IPS-NIHi7 (cell line): ENCODE measurements at regions not wholly inside any gene's neighbourhood (a gene's known extent, or its start where the extent isn't known, plus 50 kb on each side); places are given as distances from the start of the nearest gene placed in this dataset.
"Not testable (repeated sequence)": the region's sequence is repeated elsewhere in the genome, so short reads cannot be mapped to it uniquely, and the experiment has no call there.

Source experiments
- DNase-seq: peaks from one replicate; pipeline ENCODE4 v3.0.0; 2012; ENCODE audit warnings: mixed read lengths; ENCODE audit errors: extremely low spot score

DNA sequence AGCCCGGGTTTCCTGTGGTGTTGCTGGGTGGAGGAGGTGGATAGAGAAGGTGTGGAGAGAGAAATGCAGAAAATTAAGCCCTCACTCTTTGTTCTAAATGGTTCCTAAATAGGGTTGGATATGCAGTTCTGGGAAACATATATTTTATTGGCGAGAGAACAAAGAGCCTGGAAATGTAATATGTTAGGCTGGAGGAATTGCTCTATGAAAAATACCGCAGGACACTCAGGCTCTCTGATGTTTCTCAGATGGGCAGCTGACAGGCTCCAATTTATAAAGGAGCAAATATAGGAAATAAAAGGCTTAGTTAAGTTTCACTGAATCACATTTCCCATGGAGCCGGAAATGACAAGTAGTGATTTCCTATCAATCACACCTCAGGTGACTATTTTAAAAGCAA lies 428.0 kb downstream of the TMEM135 start:
- no peak for DNase-seq

DNA sequence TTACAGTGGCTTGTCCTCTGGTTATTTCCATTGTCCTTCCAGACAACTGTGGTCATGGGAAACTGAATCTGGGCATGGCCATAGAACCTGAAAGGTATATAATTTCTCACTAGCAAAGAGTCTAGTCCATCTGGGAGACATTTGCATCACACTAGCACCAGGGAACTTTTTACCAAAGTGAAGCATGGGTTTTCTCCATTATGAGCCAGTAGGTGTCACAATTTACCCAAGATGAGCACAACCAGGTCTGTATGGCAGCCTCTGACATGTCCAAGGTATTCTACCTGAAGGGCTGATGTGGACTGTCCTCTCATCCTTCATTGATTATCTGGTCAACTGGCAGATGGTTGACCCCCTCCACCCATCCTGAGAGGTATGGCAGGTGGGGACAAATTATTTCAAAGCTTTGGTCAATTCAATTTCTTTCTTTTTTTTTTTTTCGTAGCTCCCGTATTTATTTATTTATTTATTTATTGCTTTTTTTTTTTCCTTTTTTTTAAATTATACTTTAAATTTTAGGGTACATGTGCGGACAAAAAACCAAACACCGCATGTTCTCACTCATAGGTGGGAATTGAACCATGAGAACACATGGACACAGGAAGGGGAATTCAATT lies 425.9 kb downstream of the TMEM135 start:
- DNase-seq, result peak; percentile 84

- DNase-seq, result no peak
Observed at GRCh38 chr11:87462171-87462570, 424.4 kb downstream of the TMEM135 start.

- no peak for DNase-seq
Observed at GRCh38 chr11:87460842-87461637, 423.3 kb downstream of the TMEM135 start.

GRCh38 chr11:87460279-87460678 lies 422.5 kb downstream of the TMEM135 start:
- DNase-seq, result no peak

- no peak for DNase-seq
Observed at GRCh38 chr11:87459351-87459750, 421.6 kb downstream of the TMEM135 start.

DNA sequence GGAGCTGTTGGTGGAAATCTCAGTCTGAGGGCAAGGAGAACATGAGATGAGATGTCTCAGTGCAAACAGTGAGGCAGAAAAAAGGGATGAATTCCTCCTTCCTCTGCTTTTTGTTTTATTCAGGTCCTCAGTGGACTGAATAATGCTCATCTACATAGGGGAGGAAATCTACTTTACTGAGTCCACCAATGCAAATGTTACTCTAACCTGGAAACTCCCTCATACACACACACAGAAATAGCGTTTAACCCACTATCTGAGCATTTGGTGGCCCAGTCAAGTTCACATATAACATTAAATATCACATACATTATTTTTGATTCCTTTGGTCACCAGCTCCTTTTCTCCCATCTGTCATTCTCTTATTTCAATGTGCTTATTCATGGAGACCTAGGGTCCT lies 418.8 kb downstream of the TMEM135 start:
- no peak for DNase-seq

- no peak for DNase-seq
Observed at GRCh38 chr11:87455180-87455579, 417.4 kb downstream of the TMEM135 start.

- DNase-seq, result no peak
Observed at GRCh38 chr11:87454241-87454640, 416.5 kb downstream of the TMEM135 start.

DNA sequence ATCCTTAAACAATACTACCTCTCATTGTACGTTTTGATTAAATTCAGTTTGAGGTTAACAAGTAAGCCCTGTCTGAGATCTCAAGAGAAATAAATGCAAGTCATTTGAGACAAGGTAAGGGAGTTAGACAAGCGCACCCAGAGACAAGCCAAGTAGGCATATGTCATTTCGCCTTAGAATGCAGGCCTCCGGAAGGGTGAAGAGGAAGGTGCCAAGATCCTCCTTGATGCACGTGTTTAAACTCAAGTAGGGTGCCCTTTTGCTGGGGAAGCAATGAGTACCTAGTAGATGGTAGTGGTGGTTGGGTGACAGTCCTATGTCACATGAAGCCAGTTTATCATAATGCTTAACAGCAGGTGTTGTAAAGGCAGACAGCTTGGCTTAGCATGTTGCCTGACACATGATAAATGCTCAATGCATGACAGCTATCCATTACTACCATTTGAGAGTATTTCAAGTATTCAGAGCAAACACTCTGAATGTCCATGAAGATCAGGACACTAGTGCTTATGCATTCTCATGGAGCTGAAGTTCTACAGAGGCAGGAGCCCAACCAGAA lies 415.9 kb downstream of the TMEM135 start:
- DNase-seq, result no peak

- DNase-seq, result not testable (repeated sequence)
Observed at GRCh38 chr11:87452025-87452424, 414.3 kb downstream of the TMEM135 start.

DNA sequence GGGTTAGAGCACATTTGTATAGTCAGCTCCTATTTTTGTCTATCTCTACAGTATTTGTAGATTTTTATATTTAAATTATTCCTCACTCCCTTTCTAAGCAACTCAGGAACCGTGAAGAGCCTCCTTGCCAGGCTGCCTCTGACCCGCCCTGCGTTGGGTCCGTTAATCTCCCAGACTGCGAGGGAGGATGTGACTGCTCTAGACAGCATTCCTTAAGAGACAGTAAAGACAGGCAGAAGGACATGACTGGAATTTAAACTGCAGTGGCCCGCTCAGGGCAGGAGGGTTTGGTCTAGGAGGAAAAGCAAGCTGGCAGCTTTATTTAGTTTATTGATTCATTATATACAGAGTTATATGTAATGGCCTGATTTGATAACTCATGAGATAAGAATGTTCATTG lies 413.7 kb downstream of the TMEM135 start:
- no peak for DNase-seq

GRCh38 chr11:87447606-87448005 lies 409.9 kb downstream of the TMEM135 start:
- DNase-seq, result no peak

DNA sequence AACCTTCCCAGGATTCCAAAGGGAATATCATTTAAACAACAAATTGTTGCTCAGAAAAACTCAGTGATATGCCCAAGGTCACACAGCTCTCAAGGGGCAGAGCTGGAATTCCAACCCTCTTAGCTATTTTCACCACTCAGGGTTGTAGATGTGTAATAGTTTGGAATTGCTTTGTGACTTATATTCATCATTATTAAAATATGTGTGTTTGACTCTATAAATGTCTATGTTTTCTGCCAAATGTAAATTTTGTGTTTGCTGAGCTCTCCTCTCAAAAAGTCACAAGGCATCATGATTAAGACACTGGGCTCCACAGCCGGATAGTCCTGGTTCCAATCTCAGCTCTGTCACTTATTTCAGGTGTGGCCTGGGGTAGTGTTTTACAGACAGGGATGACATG lies 407.3 kb downstream of the TMEM135 start:
- DNase-seq, result no peak

DNA sequence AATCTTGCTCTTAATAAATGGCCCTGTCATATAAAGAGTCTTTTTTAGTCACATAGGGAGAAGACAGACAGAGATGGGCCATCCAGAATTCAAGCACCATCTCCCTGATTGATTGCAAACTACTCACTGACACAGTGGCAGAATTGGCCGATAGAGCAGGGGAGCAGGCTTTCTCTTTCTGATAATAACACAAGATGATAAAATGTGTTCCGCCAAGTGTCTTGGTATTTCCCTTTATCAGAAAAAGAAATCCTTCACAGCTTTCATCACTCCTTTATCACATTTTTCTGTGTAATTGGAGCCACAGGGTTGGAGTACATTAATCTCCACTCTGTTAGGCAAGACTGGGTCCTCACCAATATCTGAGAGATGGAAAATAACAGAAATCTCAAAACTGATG lies 406.0 kb downstream of the TMEM135 start:
- no peak for DNase-seq

DNA sequence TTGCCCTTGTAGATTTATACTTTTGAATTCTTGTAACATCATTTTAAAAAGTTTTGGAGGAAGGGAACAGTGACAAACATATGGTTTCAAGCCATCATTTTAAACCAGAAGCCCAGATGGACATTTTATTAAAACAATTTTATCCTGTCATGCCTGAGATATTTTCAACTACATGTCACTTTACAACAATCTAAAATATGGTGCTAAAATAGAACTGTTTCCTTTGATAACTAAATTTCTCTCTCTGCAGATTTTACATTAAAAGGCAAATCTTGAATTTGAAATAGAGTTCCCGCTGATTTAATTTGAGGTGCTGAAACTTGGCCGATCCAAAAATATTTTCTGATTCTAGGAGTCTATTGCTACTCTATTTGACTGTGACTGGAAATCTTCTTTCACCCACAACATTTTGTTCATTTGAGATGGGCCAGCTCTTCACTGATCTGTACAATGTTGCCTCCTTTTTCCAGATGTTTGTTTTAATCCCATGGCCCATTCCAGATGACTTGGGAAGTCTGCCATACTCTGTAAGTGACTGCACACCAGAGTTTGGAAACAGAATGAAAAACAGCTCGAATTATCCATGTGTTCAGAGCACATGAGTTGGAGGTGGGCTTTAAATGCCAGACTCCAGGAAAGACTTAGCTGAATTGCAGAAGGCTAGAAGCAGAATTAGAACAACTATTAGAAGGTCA lies 402.5 kb downstream of the TMEM135 start:
- no peak for DNase-seq

GRCh38 chr11:87438416-87438815 lies 400.7 kb downstream of the TMEM135 start:
- no peak for DNase-seq

DNA sequence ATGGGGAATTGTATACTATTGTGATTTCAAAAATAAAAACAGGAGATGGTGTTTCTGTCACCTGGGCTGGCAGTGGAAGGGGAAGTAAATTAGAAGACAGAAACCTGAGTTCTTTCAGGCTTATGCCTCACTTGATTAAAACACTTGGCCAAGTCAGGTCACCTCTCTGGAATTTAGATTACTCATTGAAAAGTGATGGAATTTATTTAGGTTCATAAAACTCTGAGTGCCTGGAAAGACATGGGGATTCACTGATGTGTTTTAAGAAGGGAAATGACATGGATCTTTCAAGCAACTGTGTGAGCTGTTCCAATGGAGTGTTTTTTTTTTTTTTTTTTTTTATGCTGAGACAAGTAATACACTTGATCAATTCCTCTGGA lies 400.1 kb downstream of the TMEM135 start:
- no peak for DNase-seq

- DNase-seq, result no peak
Observed at GRCh38 chr11:87437133-87437843, 399.6 kb downstream of the TMEM135 start.

DNA sequence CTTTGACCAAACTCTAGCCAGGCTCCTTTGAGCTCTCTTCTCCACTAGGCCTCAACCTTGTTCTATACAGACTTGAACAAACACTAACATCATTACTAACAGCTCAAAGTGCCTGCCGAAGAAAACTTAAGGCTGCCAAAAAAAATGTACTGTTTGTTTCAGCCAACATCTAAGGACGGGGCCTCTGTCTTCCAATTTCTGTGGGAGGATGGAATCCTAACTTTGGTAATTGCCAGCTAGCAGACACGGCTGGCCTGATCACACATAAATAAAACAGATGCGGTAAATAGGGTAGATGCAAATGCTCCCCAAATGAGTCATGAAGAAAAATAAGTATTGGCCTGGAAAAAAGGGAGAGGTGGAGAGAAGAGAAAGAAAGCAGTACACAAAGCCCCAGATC lies 394.3 kb downstream of the TMEM135 start:
- DNase-seq, result no peak

GRCh38 chr11:87431392-87431791 lies 393.7 kb downstream of the TMEM135 start:
- DNase-seq, result no peak

DNA sequence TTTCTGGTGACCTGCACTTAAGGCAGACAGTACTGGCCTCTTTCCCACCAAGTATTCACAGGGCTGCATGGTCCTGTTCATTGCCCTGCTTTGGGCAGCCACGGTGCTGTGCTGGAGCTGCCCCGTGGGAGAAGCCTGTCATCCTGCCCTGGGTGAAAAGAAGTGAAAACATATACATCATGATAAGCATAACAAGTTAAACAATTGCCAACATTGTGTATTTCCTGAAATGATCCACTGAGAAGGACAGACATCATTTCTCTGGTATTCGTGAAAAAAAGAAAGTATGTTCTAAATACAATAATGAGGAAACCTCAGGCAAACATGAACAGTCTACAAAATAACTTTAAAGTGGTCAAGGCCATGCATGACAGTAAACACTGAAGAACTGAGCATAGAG lies 393.1 kb downstream of the TMEM135 start:
- DNase-seq, result no peak
